ENCODE measurements at regions not wholly inside any gene's neighbourhood (a gene's known extent, or its start where the extent isn't known, plus 50 kb on each side); places are given as distances from the start of the nearest gene placed in this dataset.
"Not testable (repeated sequence)": the region's sequence is repeated elsewhere in the genome, so short reads cannot be mapped to it uniquely, and the experiment has no call there.

DNA sequence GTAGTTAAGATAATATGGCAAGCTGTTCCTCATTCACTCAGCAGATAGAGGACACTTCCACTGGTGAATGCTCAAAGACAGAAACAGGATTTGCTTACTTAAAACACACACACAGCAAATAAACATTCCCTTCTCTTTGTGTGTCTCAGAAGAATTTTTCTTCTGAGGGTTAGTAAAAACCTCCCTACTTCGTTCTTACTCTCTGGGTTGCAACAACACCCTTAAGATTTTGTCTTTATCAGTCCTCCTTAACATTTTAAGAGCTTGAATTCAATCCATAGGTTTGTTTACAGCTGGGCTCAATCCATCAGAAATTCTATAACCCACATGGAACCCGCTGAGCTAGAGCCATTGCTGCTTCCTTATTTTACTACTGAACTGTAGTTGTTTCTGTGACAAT is 237.4 kb upstream of the PIK3R1 start:
- DNase-seq, result no peak

DNA sequence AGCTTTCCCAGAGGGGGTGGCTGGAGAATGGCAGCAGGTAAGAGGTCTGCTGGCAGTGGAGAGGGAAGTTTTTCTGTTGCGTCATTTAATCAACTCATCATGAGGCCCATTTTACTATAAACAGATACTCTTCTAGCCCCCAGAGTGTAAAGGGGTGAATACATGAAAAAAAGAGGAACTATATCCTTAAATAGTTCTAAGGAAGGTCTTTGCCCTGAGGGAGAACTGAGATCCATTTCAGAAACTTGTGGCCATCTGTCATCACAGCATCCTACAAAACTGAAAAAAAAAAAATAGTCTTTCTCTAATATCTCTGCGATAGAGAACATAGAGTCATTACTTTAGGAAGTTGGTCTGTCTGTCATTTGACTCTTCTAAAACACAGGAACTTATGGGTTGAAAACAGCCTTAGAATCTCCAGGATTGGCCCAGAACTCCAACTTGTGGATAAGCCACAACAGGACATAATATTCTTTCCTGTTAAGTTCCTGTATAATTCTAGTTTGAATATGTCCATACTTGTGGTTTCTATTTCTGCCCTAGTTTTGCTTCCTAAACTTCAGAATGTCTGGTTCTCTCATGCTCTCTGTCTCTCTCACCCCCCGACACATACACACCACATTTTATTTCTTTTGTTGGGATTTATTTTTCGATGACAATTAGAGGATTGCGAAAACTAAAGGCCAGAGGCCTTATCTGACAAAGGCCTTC is 238.5 kb upstream of the PIK3R1 start:
- no peak for DNase-seq

DNA sequence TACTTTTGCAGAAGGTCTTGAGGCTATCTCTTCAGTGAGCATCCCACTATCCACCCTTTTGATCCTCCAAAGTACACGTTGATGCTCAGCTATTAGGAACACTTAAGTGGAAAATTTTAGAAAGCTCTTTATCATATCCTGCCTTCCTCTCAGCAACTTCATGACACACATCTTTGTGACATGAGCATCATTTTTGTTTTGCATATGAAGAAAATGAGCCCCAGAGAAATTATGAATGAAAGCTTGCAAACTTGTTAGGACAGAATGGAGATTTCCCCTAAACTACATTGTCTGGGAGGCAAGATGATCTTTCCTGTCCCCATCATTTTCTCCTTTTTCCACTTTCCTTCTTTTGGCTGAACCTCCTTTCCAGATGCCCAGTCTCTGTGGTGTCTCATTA is 239.4 kb upstream of the PIK3R1 start:
- no peak for DNase-seq

DNA sequence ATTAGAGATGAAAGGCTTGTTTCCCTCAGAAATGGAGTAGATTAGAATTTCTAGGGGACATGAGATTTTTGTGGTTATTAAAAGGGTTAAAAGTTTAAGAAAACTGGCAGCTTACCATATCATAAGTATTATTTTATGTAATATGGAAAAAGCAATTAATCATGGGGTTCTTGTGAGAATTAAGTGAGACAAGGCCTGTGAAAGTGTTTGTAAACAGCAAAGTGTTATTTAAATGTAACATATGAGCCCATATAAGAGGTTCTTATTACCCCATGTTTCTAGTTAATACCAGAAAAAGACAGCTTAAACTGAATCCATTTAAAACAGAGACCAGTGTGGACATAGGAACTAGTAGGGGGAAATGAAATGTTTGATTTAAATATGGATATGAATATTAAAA is 241.1 kb upstream of the PIK3R1 start:
- DNase-seq, result no peak

DNA sequence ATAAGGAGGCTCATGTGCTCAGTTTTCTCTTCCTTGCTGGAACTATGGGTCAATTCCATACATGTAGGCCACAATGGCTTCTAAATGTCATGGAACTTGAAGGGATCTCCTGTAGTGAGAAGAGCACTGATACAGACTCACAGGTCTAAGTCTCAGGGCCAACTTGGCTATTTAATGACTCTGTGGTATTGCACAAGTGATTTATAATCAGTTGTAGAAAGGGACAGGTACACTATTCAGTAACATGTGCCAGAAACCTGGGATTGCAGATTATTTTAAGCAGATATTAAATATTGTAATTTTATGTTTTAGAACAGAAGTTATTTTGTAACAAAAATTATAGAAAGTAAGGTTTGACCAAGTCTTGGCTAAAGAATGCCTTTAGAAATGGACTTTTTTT is 241.5 kb upstream of the PIK3R1 start:
- no peak for DNase-seq

DNA sequence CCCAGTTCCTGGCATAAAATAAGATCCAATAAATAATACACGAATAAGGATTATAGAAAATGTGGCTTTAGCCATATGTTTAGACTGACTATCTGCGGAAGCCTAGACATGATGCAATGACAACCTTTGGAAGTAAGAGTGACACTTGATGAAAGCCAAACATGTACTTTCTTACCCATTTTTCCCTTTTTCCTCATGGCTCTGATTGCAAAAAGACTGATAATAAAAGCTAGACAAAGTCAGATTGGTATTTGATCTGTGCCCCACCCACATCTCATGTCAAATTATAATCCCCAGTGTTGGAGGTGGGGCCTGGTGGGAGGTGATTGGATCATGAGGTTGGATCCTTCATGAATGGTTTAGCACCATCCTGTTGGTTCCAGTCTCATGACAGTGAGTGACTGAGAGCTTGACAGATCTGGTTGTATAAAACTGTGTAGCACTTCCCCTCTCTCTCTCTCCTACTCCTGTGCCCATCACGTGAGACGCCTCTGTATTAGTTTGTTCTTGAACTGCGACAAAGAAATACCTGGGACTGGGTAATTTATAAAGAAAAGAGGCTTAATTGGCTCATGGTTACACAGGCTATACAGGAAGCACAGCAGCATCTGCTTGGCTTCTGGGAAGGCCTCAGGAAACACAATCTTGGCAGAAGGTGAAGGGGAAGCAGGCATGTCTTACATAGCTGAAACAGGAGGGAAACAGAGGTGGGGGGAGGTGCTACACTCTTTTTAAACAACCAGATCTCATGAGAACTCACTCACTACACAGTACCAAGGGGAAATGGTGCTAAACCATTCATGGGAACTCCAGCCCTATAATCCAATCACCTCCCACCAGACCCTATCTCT is 243.4 kb upstream of the PIK3R1 start:
- no peak for DNase-seq

DNA sequence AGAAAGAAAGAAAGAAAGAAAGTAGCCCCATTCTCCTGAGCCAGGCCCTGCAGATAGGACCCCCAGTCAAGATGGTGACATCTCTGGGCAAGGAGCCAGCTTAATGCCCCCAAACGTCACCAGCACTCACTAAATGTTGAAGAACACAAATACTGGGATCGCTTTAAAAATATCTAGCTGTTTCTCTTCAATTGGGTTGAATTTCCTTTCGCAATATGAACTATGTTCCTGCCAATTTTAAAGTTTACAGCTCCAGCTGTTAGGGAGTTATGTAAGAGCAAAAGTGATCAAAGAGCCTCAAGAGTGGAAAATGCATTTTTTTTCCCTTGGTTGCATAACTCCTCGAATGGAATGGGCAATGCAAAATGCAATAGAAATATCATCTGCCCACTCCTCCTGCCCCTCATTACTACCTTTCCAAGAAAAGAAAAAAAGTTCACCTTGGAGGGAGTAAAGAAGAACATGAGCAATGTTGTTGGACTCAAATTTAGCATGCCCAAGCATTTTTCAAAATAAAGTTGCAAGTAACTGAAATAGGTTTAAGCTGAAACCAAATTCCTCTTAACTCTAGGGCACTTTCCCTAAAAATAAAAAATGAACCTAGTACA is 244.2 kb upstream of the PIK3R1 start:
- no peak for DNase-seq

DNA sequence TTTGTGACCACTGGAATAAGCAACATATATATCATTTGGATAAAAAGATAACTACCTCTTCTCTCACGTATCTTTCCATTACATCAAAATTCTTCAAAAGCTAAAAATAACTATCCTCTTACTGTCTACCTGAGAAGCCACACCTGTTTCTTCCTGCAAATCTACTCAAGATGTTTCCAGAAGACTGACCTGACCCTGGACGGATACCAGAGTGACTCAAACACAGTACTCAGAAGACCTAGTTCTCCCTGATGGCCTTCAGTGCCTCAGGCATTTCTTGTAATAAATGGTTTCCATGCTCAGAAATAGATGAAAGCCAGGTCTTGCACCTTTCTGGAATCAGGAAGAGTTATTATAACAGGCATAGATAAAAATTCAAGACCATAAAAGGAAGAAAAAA is 245.9 kb upstream of the PIK3R1 start:
- no peak for DNase-seq

DNA sequence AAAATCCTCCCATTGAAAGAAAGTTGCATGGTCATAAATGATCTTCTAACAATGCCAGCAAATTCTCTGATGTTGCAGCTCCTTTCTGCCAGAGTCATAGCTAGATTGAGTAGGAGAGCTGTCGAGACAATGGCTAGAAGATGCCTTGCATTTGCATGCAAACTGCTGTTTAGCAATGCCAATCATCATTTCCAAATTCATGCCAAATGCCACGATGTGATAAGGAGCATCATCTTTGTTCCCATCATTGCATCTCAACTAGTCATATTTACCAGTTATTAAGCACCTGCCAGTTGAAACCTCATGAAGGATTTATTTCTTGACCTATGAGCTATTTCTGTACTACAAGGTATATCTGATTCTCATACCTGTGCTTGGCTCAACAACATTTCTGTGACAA is 246.4 kb upstream of the PIK3R1 start:
- DNase-seq, result no peak

DNA sequence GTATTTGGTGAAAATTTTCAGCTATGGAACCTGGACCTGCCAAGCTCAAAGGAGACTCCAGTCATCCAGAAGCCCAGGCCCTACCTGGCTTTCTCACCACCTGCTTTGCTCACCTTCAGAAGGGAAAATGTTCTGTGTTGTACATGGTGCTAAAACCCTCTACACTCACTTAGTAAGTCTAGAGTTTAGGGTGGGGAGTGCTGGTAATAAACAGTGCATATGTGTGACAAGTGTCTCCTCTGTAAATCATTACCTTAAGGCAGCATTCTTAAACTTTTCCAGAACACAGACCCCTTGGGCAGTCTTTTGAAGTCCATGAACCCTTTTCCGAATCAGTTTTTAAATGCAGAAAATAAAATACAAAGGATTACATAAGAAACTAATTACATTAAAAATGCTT is 248.8 kb upstream of the PIK3R1 start:
- no peak for DNase-seq

DNA sequence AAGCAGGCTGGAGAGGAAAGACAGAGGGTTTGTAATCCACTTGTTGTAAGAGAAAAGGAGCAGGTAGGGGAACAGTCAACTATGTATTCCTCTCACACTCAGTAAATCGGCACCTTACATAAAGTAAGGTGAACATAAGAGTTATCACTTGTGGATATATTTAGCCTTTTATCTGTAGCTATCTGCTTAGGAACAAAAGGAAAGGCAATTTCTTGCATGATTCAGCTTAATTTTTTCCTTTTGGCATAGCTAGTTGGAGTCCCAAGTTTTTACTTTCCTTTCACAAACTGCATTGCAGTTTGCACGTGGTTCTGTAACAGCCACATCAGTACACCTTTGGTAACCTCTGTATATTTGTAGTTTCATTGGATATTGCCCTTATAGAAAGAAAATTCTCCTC is 250.9 kb upstream of the PIK3R1 start:
- DNase-seq, result no peak

DNA sequence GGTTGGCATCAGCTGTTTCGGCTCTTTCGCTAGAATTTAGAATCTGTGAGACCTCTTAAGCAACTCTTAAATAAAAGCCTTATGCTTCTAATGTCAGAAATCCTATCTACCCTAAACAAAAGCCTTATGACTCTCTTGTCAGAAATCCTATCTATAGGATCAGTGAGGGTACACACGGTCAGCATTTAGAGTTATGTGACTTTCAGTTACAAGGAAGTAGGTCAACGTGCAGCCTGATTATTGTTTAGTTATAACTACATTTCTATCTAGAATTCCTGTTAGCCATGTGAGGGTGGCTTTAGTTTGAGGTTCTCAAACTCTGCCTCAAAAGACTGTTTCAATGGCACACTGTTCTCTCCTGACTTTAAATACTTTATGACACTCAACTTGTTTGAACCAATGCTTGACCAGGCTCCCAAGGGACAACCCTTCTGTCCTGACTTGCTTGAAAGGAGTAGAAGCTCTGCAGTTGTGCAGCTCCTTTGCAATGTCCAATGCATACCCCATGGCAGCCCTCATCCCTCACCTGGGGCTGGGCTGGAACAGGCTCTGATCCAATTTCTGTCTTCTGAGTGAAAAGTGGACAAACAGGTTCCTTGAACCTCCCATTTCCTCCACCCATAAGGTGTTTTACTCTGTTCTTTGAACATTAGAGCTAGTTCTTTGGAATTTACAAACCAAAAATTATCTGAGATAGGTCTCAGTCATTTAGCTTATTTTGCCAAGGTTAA is 251.6 kb upstream of the PIK3R1 start:
- DNase-seq, result no peak

DNA sequence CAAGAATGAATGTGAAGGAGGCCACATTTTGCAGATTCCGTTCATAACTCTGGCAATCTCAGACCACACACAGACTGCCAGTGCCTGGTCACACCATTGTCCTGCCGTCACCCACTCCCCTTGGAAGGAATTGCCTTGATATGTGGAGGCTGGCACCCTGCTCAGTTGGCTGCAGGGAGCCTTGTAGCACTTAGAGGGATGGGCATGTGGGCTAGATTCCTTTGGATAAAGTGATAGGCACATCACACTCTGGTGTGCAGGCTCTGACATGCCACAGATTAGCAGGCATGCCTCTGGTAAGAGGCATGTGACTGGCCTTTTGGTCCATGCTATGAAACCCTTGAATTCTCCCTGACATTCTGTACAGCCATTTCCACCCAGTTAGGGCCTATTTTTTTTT is 254.6 kb upstream of the PIK3R1 start:
- no peak for DNase-seq

DNA sequence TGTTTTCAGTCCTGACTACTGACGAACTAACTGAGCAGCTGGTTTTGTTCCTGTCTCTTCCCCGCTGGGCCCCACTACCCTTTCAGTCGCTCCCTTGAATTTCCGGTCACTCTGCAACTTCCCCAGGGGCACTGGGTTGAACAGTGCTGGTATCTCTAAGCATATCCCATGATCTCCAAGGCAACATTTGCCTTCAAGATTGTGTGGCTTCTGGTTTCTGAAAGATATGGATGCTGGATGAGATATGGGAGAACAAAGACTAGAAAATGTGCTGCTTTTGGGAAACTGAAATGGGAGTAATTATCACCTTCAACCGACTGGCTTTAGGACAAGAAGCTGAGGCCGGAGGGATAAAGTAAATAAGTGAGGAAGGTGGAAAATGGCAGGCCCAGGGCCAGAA is 258.2 kb upstream of the PIK3R1 start:
- no peak for DNase-seq

DNA sequence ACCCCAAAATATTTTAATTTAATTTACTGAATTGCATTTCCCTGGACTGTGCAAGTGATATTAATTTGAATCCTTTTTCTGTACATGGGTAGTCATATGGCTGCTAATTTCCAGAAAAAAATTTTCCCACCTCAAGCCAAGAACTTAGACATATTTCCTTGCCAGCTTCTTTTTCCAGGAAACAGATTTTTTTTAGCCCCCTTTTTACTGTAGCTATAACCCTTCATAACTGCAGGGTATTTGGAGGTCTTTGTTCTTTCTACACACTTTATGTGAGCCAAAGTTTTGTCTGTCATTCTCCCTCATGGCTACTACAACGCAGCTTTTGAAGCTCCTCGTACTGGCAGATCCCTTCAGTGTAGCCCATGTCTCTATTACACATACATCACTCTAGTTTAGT is 261.2 kb upstream of the PIK3R1 start:
- DNase-seq, result no peak

DNA sequence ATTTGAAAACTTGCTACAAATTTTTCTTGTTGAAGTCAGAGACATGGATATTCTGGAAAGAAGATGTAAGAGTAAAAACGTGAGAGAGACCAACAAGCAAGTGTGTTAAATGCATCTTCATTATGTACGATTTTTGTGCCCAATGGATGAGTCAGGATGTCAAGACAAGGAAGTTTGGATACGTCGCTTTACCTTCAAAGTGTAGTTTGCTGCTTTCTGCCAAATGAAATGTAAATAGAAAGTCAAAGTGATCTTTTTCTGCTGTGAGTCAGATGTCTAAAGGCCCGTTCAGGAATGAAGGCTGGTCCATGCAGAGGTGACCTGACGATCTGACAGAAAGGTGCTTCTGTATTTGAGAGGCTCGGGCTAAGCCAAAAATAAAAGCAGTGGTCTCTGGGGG is 273.1 kb upstream of the PIK3R1 start:
- DNase-seq, result no peak

DNA sequence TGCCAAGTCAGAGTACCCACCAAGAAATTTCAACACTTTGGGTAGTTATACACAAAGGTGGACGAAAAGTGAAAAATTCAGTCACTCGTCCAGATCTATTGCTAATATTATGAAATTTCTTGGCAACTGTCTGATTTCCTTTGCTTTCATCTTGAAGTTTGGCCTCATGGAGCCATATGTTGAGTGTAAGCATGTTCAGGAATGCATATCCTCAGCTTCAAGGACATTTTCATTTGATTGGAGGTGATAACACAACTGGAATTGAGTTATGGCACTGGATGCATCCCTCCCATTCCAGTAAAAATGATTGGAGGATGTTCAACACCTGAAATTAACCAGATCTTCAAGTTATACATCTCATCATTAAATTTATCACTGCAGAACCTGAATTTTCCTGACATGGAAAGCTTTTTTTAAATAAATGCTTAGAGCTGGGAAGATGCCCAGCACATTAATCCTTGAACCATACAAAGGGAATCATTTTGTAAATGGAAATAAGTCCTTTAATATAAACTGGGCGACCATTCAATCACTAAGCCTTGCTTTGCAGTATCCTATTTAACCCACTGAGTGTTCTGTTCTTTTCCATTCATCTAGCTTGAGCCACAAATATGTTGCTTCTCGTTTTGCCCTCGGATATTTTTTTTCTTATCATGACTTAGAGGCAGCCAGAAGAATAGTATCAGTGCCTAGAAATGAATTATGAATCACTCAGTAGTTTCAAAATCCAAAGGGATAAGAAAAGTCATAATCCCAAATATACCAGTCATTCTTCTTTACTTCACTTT is 273.7 kb upstream of the PIK3R1 start:
- DNase-seq, result no peak

DNA sequence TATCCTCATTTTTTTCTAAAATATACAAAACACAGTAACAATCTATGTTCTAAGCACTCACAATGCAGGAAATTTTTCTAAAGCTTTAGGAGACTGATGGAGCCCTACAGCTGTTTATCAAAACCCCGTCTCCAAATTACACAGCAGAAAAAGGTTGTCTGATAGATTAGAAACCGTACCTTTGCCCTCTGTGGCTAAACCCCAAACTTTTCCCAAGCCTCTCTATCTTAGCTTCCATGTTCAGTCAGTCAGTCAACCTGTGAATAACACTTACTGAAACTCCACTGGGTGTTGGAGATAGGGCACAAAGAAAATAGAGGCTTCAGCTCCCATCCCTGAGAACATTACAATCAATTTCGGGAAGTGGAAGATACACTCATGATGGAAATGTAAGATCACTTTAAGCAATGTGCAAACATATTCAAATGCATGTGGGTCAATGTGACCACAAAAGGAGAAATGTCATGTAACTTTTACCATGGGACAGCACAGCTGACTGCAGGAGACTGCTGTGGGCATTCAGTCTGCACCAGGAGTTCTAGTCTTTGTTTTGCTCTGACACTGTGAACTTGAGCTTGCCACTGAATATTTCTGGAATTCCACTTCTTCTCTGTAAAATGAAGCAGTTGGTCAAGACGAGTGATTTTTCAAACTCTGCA is 279.5 kb upstream of the PIK3R1 start:
- no peak for DNase-seq

DNA sequence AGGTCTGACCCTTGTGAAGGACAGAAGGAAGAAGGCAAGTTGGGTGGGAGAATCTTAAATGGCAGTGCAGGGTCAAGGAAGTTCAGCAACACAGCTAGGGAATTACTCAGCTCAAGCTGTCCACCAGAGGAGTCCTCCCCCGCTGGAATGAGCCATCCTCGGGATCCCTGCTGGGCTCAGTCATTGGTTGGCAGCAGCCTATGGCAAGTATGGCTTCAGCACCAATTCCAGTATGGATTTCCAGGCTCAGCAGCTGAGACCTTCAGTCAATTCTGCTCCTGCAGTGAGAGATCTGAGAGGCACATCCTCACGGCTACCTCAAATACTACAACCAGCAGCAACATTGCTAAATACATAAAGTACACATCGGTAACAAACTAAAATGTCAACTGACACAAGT is 280.6 kb upstream of the PIK3R1 start:
- DNase-seq, result no peak

DNA sequence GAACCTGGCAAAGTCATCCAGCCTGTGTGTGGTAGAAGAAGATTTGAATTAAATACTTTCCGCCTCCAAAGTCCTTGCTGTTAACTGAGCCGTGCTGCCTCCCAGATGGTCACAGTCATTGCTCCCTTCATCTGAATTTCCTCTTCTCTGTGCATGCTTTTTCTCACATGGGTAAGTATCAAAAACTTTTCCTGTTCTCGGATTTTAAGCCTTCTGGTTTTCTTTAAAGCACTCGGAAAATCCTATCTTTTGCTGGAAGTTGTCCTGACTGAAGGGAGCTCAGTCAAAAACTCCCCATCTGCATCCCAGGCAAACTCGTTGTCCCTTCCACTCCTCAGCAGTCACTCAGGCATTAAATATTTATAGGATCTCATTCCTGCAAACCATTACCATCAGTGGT is 290.0 kb upstream of the PIK3R1 start:
- DNase-seq, result no peak

DNA sequence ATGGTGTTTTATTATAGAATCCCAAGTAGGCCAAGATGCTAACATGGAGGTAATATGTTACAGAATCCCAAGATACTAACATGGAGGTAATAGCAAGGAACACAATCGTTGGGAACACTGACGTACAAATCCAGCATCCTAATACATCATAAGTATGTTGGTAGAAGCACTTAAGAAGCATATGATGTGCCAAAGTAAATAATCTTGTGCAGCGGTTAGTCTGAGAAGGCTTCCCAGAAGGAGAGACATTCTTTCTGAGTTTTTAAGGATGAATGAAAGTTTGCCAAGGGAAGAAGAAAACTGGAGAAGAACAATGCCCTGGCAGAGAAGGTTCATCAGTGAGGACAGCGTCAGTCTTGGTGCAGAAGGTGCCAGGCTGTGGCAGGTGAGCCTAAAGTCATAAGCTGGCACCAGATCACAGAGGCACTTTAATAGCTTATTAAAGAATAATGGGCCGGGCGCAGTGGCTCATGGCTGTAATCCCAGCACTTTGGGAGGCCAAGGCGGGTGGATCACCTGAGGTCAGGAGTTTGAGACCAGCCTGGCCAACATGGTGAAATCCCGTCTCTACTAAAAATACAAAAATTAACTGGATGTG is 294.5 kb upstream of the PIK3R1 start:
- DNase-seq, result no peak

DNA sequence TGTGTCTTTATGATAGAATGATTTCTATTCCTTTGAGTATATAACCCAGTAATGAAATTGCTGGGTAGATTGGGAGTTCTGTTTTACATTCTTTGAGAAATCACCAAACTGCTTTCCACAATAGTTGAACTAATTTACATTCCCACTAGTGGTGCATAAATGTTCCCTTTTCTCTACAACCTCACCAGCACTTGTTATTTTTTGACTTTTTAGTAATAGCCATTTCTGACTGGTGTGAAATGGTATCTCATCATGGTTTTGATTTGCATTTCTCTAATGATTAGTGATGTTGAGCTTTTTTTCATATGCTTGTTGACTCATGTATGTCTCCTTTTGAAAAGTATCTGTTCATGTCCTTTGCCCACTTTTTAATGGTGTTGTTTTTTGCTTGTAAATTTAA is 296.0 kb upstream of the PIK3R1 start:
- not testable (repeated sequence) for DNase-seq
